Vagina (tissue), 2 donors: ENCODE measurements at regions not wholly inside any gene's neighbourhood (a gene's known extent, or its start where the extent isn't known, plus 50 kb on each side); places are given as distances from the start of the nearest gene placed in this dataset.

Source experiments
- DNase-seq, 2 donors: peaks; one replicate each; pipeline ENCODE4 v3.0.0-alpha.2; 2017; ENCODE audit errors: extremely low spot score in 2 of 2
- H3K27ac ChIP-seq: fragments of 200-600 bp; sonication (generic); one replicate; pipeline ENCODE4 v1.5.1; 2019
- H3K27me3 ChIP-seq: fragments of 200-600 bp; sonication (generic); one replicate; pipeline ENCODE4 v1.5.1; 2019
- H3K36me3 ChIP-seq, 2 donors: fragments of 200-600 bp; sonication (generic); one replicate each; pipeline ENCODE4 v1.5.1; 2017 to 2019
- H3K4me1 ChIP-seq: fragments of 200-600 bp; sonication (generic); one replicate; pipeline ENCODE4 v1.5.1; 2019
- H3K4me3 ChIP-seq, 2 donors: fragments of 200-600 bp; sonication (generic); 1 replicate in 1 of 2; 2 replicates in 1 of 2; pipeline ENCODE4 v1.5.1; 2016 to 2019
- H3K9me3 ChIP-seq: fragments of 200-600 bp; sonication (generic); one replicate; pipeline ENCODE4 v1.5.1; 2019
- CTCF ChIP-seq, 3 experiments: fragments of 450-650 bp in 2 of 3; fragments of 200-600 bp in 1 of 3; sonication (generic) in 1 of 3; IDR thresholded peaks; one replicate each; pipeline ENCODE4 v1.5.1; 2017 to 2019; ENCODE audit warnings: antibody characterized with exemption in 3 of 3, mild to moderate bottlenecking in 2 of 3, moderate library complexity in 2 of 3
- POLR2A ChIP-seq, 2 donors: fragments of 450-650 bp; IDR thresholded peaks; one replicate each; pipeline ENCODE4 v1.6.1; 2017; ENCODE audit warnings: antibody characterized with exemption in 2 of 2, mild to moderate bottlenecking in 2 of 2, moderate library complexity in 2 of 2
- POLR2AphosphoS5 ChIP-seq, 2 donors: sonication (generic); formaldehyde crosslinking; IDR thresholded peaks; one replicate each; pipeline ENCODE4 v1.9.0; 2017; ENCODE audit warnings: antibody characterized with exemption in 2 of 2, mild to moderate bottlenecking in 2 of 2, low read depth in 1 of 2; ENCODE audit not compliant: insufficient read depth in 1 of 2
- intact Hi-C: fragments of 100-400 bp; cut with DNase I; formaldehyde crosslinking; loops from one replicate; pipeline ENCODE4 v1.15.1; 2023

- Histone ChIP-seq H3K9me3 (no peaks in the 10 kb centered on the region), H3K4me1 (no peaks in the 10 kb centered on the region), H3K36me3 (no peaks in the 10 kb centered on the region), H3K27me3 (no peaks in the 10 kb centered on the region), H3K27ac (no peak overlapping the region), H3K4me3 (no peak overlapping the region)
- TF ChIP-seq POLR2A (IDR thresholded peaks at IDR 0.05) (no peak), CTCF (IDR thresholded peaks at IDR 0.05) (no peak), POLR2AphosphoS5 (IDR thresholded peaks at IDR 0.05; ENCODE audit: insufficient read depth in 1 of 2, low read depth in 1 of 2) (no peak)
- DNase-seq: peak; percentile 64 to 67
- intact Hi-C loops: no loop called here
These were observed 54.7 kb downstream of the MYEOV start for GRCh38 chr11:69348414-69349235.

GRCh38 chr11:69350040-69350439 is 56.1 kb downstream of the MYEOV start:
- H3K36me3 ChIP-seq: no peaks in the 10 kb centered on the region
- H3K27me3 ChIP-seq: no peaks in the 10 kb centered on the region
- no peak for DNase-seq
- no peak overlapping the region for H3K27ac ChIP-seq
- H3K4me1 ChIP-seq: no peaks in the 10 kb centered on the region
- no peak overlapping the region for H3K4me3 ChIP-seq
- H3K9me3 ChIP-seq: no peaks in the 10 kb centered on the region
- TF ChIP-seq POLR2A (IDR thresholded peaks at IDR 0.05) (no peak), CTCF (IDR thresholded peaks at IDR 0.05) (no peak), POLR2AphosphoS5 (IDR thresholded peaks at IDR 0.05; ENCODE audit: insufficient read depth in 1 of 2, low read depth in 1 of 2) (no peak)
- intact Hi-C loops: no loop called here

GRCh38 chr11:69350596-69350995 is 56.6 kb downstream of the MYEOV start:
- no peaks in the 10 kb centered on the region for H3K36me3 ChIP-seq
- no peaks in the 10 kb centered on the region for H3K9me3 ChIP-seq
- H3K4me1 ChIP-seq: no peaks in the 10 kb centered on the region
- intact Hi-C loops: no loop called here
- no peak overlapping the region for H3K27ac ChIP-seq
- no peaks in the 10 kb centered on the region for H3K27me3 ChIP-seq
- DNase-seq: no peak
- TF ChIP-seq POLR2A (IDR thresholded peaks at IDR 0.05) (no peak), POLR2AphosphoS5 (IDR thresholded peaks at IDR 0.05; ENCODE audit: insufficient read depth in 1 of 2, low read depth in 1 of 2) (no peak)
- no peak overlapping the region for H3K4me3 ChIP-seq

DNA sequence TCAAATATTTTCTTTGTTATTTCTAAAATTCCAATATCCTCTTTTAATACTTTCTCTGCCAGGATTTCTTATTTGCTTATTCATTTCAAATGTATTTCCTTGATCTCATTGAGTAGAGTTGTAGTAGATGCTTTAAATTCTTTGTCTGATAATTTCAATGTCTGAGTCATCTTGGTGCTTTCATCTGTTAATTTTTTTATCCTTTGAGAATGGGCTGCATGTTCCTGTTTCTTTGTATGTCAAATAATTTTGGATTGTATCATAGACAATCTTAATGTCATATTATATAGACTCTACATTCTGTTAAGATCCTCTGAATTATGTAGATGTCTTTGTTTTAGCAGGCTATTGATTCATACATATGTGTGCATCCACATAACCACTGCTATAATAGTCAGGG is 57.5 kb downstream of the MYEOV start:
- DNase-seq: no peak
- Histone ChIP-seq H3K4me1 (no peaks in the 10 kb centered on the region), H3K27ac (no peak overlapping the region), H3K27me3 (no peaks in the 10 kb centered on the region), H3K9me3 (no peaks in the 10 kb centered on the region), H3K4me3 (no peak overlapping the region), H3K36me3 (no peaks in the 10 kb centered on the region)
- TF ChIP-seq POLR2A (IDR thresholded peaks at IDR 0.05) (no peak), POLR2AphosphoS5 (IDR thresholded peaks at IDR 0.05; ENCODE audit: insufficient read depth in 1 of 2, low read depth in 1 of 2) (no peak), CTCF (IDR thresholded peaks at IDR 0.05) (no peak)
- intact Hi-C loops: no loop called here

- Histone ChIP-seq H3K27me3 (no peaks in the 10 kb centered on the region), H3K36me3 (no peaks in the 10 kb centered on the region), H3K4me3 (no peak overlapping the region), H3K27ac (no peak overlapping the region), H3K9me3 (no peaks in the 10 kb centered on the region), H3K4me1 (no peaks in the 10 kb centered on the region)
- peak in 1 of 2 donors; percentile 58 for DNase-seq
- no peak for TF ChIP-seq POLR2A (IDR thresholded peaks at IDR 0.05)
- TF ChIP-seq CTCF (IDR thresholded peaks at IDR 0.05): no peak
- TF ChIP-seq POLR2AphosphoS5 (IDR thresholded peaks at IDR 0.05; ENCODE audit: insufficient read depth in 1 of 2, low read depth in 1 of 2): no peak
- intact Hi-C loops: no loop called here
These were observed 58.2 kb downstream of the MYEOV start for GRCh38 chr11:69352166-69352565.
